ENCODE measurements at regions not wholly inside any gene's neighbourhood (a gene's known extent, or its start where the extent isn't known, plus 50 kb on each side); places are given as distances from the start of the nearest gene placed in this dataset.

GRCh38 chr10:59595593-59595992 lies 114.1 kb downstream of the SLC16A9 start:
- DNase-seq: no peak

GRCh38 chr10:59593768-59594167 lies 115.9 kb downstream of the SLC16A9 start:
- no peak for DNase-seq

- no peak for DNase-seq
Measured at GRCh38 chr10:59589796-59590195, 119.9 kb downstream of the SLC16A9 start.

GRCh38 chr10:59588791-59589190 lies 120.9 kb downstream of the SLC16A9 start:
- no peak for DNase-seq

- DNase-seq: no peak
Measured at GRCh38 chr10:59587756-59588140, 121.9 kb downstream of the SLC16A9 start.

- DNase-seq: peak; percentile 29
Measured at GRCh38 chr10:59587083-59587755, 122.4 kb downstream of the SLC16A9 start.

- no peak for DNase-seq
Measured at GRCh38 chr10:59586407-59586891, 123.2 kb downstream of the SLC16A9 start.

- peak; percentile 92 for DNase-seq
Measured at GRCh38 chr10:59585046-59585700, 124.5 kb downstream of the SLC16A9 start.

GRCh38 chr10:59582780-59583179 lies 126.9 kb downstream of the SLC16A9 start:
- DNase-seq: no peak

- DNase-seq: no peak
Measured at GRCh38 chr10:59582058-59582457, 127.6 kb downstream of the SLC16A9 start.

- peak; percentile 26 for DNase-seq
Measured at GRCh38 chr10:59580026-59580863, 129.4 kb downstream of the SLC16A9 start.

- DNase-seq: no peak
Measured at GRCh38 chr10:59578741-59579140, 130.9 kb downstream of the SLC16A9 start.

GRCh38 chr10:59577984-59578383 lies 131.7 kb downstream of the SLC16A9 start:
- DNase-seq: no peak

- DNase-seq: no peak
Measured at GRCh38 chr10:59575269-59575668, 134.4 kb downstream of the SLC16A9 start.

GRCh38 chr10:59563531-59563930 lies 146.1 kb downstream of the SLC16A9 start:
- DNase-seq: no peak

GRCh38 chr10:59562126-59562525 lies 147.5 kb downstream of the SLC16A9 start:
- DNase-seq: no peak

GRCh38 chr10:59561477-59562121 lies 148.1 kb downstream of the SLC16A9 start:
- DNase-seq: no peak

- DNase-seq: no peak
Measured at GRCh38 chr10:59560990-59561389, 148.7 kb downstream of the SLC16A9 start.

- no peak for DNase-seq
Measured at GRCh38 chr10:59560161-59560560, 149.5 kb downstream of the SLC16A9 start.

- no peak for DNase-seq
Measured at GRCh38 chr10:59558066-59558465, 151.6 kb downstream of the SLC16A9 start.

GRCh38 chr10:59557642-59558041 lies 152.0 kb downstream of the SLC16A9 start:
- no peak for DNase-seq

GRCh38 chr10:59557052-59557451 lies 152.6 kb downstream of the SLC16A9 start:
- peak; percentile 0 for DNase-seq

Measured in NCI-H748 treated with DMSO at 0.1 percent for 48 hours (cell line).